Retinal pigment epithelial cell (primary cell): ENCODE measurements at regions not wholly inside any gene's neighbourhood (a gene's known extent, or its start where the extent isn't known, plus 50 kb on each side); places are given as distances from the start of the nearest gene placed in this dataset.

Experiments used
- DNase-seq: peaks from one replicate; pipeline ENCODE4 v3.0.0-alpha.2; 2010; ENCODE audit warnings: low read depth
- H3K4me3 ChIP-seq: 2 replicates; pipeline ENCODE4 v1.5.1; 2011; ENCODE audit warnings: mild to moderate bottlenecking, low read length, control low read depth, moderate library complexity
- CTCF ChIP-seq: conservative IDR thresholded peaks from 2 replicates; pipeline ENCODE4 v1.5.1; 2011; ENCODE audit warnings: low read depth, low read length, control low read depth, inconsistent platforms

GRCh38 chr5:3103262-3103811 lies 351.9 kb upstream of the IRX2 start:
- no peak for TF ChIP-seq CTCF
- H3K4me3 ChIP-seq: no peak overlapping the region
- DNase-seq: no peak

- no peak for TF ChIP-seq CTCF
- DNase-seq: no peak
- H3K4me3 ChIP-seq: no peak overlapping the region
Observed at GRCh38 chr5:3102531-3102930, 351.1 kb upstream of the IRX2 start.

- no peak overlapping the region for H3K4me3 ChIP-seq
- no peak for DNase-seq
- no peak for TF ChIP-seq CTCF
Observed at GRCh38 chr5:3101561-3101960, 350.1 kb upstream of the IRX2 start.

GRCh38 chr5:3100921-3101551 lies 349.6 kb upstream of the IRX2 start:
- TF ChIP-seq CTCF: no peak
- H3K4me3 ChIP-seq: no peak overlapping the region
- no peak for DNase-seq

- H3K4me3 ChIP-seq: no peak overlapping the region
- no peak for TF ChIP-seq CTCF
- no peak for DNase-seq
Observed at GRCh38 chr5:3099954-3100353, 348.5 kb upstream of the IRX2 start.

GRCh38 chr5:3099526-3099925 lies 348.0 kb upstream of the IRX2 start:
- H3K4me3 ChIP-seq: no peak overlapping the region
- DNase-seq: no peak
- no peak for TF ChIP-seq CTCF

- no peak for TF ChIP-seq CTCF
- no peak overlapping the region for H3K4me3 ChIP-seq
- DNase-seq: no peak
Observed at GRCh38 chr5:3098821-3099220, 347.3 kb upstream of the IRX2 start.
